HCT116 (cell line): ENCODE measurements at regions not wholly inside any gene's neighbourhood (a gene's known extent, or its start where the extent isn't known, plus 50 kb on each side); places are given as distances from the start of the nearest gene placed in this dataset.

Experiments used
- ATAC-seq: fragments of 200-7000 bp; cut with Tn5 transposase; 2 replicates; pipeline ENCODE4 v1.9.1; 2020; ENCODE audit warnings: mild to moderate bottlenecking, moderate library complexity
- BruUV-seq: library from RNA; stranded (reverse); fragments of 400-500 nt; replicated peaks from 2 replicates; lab custom pipeline; 2021; lab: Mats Ljungman, UMichigan
- CTCF ChIA-PET: fragments of 300-600 bp; sonication (Branson Sonifier 250); formaldehyde crosslinking; loops from one replicate; lab custom pipeline; 2021; ENCODE audit warnings: antibody characterized with exemption; lab: Charles Lee
- POLR2A ChIA-PET: fragments of 300-600, 350-600 bp; sonication (Branson Sonifier 250); formaldehyde crosslinking; loops from one replicate; lab custom pipeline; 2021; ENCODE audit warnings: antibody characterized with exemption; lab: Charles Lee
- RAD21 ChIA-PET, 2 experiments: fragments of 300-600 bp; sonication (Branson Sonifier 250); formaldehyde crosslinking; loops; one replicate each; lab custom pipeline; 2023; ENCODE audit warnings: low total read pairs in 2 of 2; ENCODE audit not compliant: uncharacterized antibody in 2 of 2, unreplicated experiment in 2 of 2, low non-redundant PET in 1 of 2; lab: Charles Lee
- DNase-seq: peaks from one replicate; pipeline ENCODE4 v3.0.0-alpha.2; 2010; ENCODE audit warnings: low read depth, low spot score
- H2AFZ ChIP-seq: fragments of 200-600 bp; shearing (Covaris generic), sonication (generic); 2 replicates; pipeline ENCODE4 v1.6.1; 2017; ENCODE audit warnings: low read depth, mixed run types, mixed read lengths, antibody characterized with exemption, low read length; ENCODE audit not compliant: poor library complexity, severe bottlenecking
- H3K27ac ChIP-seq: 2 replicates; pipeline ENCODE4 v1.5.1; 2012; ENCODE audit warnings: low read depth, low read length
- H3K27me3 ChIP-seq: fragments of 200-600 bp; sonication (generic); 2 replicates; pipeline ENCODE4 v1.6.1; 2016; ENCODE audit warnings: mixed run types, low read length, mixed read lengths; ENCODE audit not compliant: insufficient read depth
- H3K36me3 ChIP-seq, 2 experiments: fragments of 200-500 bp in 1 of 2; fragments of 200-600 bp in 1 of 2; sonication (Bioruptor generic) in 1 of 2; sonication (generic) in 1 of 2; 2 replicates each; pipeline versions ENCODE4 v1.5.1 to v1.6.1; 2014 to 2016; ENCODE audit warnings: low read length in 2 of 2, inconsistent platforms in 1 of 2, mixed read lengths in 1 of 2, mixed run types in 1 of 2; ENCODE audit not compliant: insufficient read depth in 2 of 2, control insufficient read depth in 1 of 2
- H3K4me1 ChIP-seq, 2 experiments: fragments of 200-600 bp in 1 of 2; sonication (generic) in 1 of 2; 2 replicates each; pipeline versions ENCODE4 v1.5.1 to v1.6.1; 2012 to 2017; ENCODE audit warnings: low read length in 2 of 2, inconsistent platforms in 1 of 2, mild to moderate bottlenecking in 1 of 2, mixed read lengths in 1 of 2, mixed run types in 1 of 2, moderate library complexity in 1 of 2; ENCODE audit not compliant: insufficient read depth in 2 of 2, control insufficient read depth in 1 of 2
- H3K4me2 ChIP-seq: fragments of 200-600 bp; sonication (generic); 2 replicates; pipeline ENCODE4 v1.6.1; 2017; ENCODE audit warnings: mixed run types, low read length, mixed read lengths
- H3K4me3 ChIP-seq, 2 experiments: fragments of 200-600 bp in 1 of 2; sonication (generic) in 1 of 2; replicated peaks in 1 of 2; 2 replicates each; pipeline ENCODE4 v1.5.1; 2011 to 2016; ENCODE audit warnings: low read length in 2 of 2, control low read depth in 1 of 2, low read depth in 1 of 2, mild to moderate bottlenecking in 1 of 2, mixed read lengths in 1 of 2, mixed run types in 1 of 2
- H3K79me2 ChIP-seq: fragments of 200-600 bp; sonication (generic); 2 replicates; pipeline ENCODE4 v1.6.1; 2017; ENCODE audit warnings: mild to moderate bottlenecking, mixed run types, low read length, moderate library complexity, mixed read lengths; ENCODE audit not compliant: insufficient read depth
- H3K9ac ChIP-seq: fragments of 200-600 bp; sonication (generic); 2 replicates; pipeline ENCODE4 v1.6.1; 2016; ENCODE audit warnings: low read length, mixed read lengths
- H3K9me2 ChIP-seq: fragments of 200-600 bp; sonication (generic), shearing (Covaris generic); 2 replicates; pipeline ENCODE4 v1.6.1; 2017; ENCODE audit warnings: mixed run types, mild to moderate bottlenecking, moderate library complexity; ENCODE audit not compliant: insufficient read depth
- H3K9me3 ChIP-seq, 2 experiments: fragments of 200-500 bp in 1 of 2; fragments of 200-600 bp in 1 of 2; sonication (Bioruptor generic) in 1 of 2; sonication (generic) in 1 of 2; 2 replicates each; pipeline ENCODE4 v1.6.1; 2014 to 2017; ENCODE audit warnings: low read length in 2 of 2, mixed read lengths in 2 of 2, inconsistent platforms in 1 of 2, low read depth in 1 of 2, mild to moderate bottlenecking in 1 of 2, mixed run types in 1 of 2, moderate library complexity in 1 of 2; ENCODE audit not compliant: control insufficient read depth in 1 of 2, insufficient read depth in 1 of 2
- H4K20me1 ChIP-seq: fragments of 200-600 bp; sonication (generic), shearing (Covaris generic); 2 replicates; pipeline ENCODE4 v1.6.1; 2017; ENCODE audit warnings: mixed run types, mild to moderate bottlenecking, moderate library complexity; ENCODE audit not compliant: insufficient read depth
- EGR1 ChIP-seq: IDR thresholded peaks from 2 replicates; pipeline ENCODE4 v1.6.1; 2012; ENCODE audit warnings: low read depth
- ELF1 ChIP-seq: IDR thresholded peaks from 2 replicates; pipeline ENCODE4 v1.6.1; 2012; ENCODE audit warnings: low read depth, borderline replicate concordance
- EZH2 ChIP-seq: fragments of 200-600 bp; sonication (generic); IDR thresholded peaks from 2 replicates; pipeline ENCODE4 v1.6.1; 2017; ENCODE audit warnings: antibody characterized with exemption, mixed run types
- FOSL1 ChIP-seq: IDR thresholded peaks from 2 replicates; pipeline ENCODE4 v1.6.1; 2012; ENCODE audit warnings: low read depth
- POLR2A ChIP-seq: IDR thresholded peaks from 2 replicates; pipeline ENCODE4 v1.7.0; 2011; ENCODE audit warnings: borderline replicate concordance; ENCODE audit not compliant: insufficient read depth, insufficient read length; ENCODE audit errors: extremely low read depth
- RAD21 ChIP-seq: IDR thresholded peaks from 2 replicates; pipeline ENCODE4 v1.6.1; 2012; ENCODE audit warnings: low read depth, mild to moderate bottlenecking
- SIN3A ChIP-seq: IDR thresholded peaks from 2 replicates; pipeline ENCODE4 v1.6.1; 2012; ENCODE audit warnings: low read depth
- SRF ChIP-seq: IDR thresholded peaks from 2 replicates; pipeline ENCODE4 v1.6.1; 2012; ENCODE audit warnings: low read depth
- ZFX ChIP-seq: fragments of 450-650 bp; IDR thresholded peaks from 2 replicates; pipeline ENCODE4 v1.6.1; 2017
- intact Hi-C: fragments of 100-400 bp; cut with micrococcal nuclease; formaldehyde crosslinking; loops from 2 replicates; pipeline ENCODE4 v1.10.0; 2022
- TF ChIP-seq, protein P1 (sequence below): IDR thresholded peaks from 2 replicates; pipeline ENCODE4 v1.6.1; 2011; ENCODE audit warnings: mild to moderate bottlenecking, low read length, moderate library complexity; ENCODE audit not compliant: insufficient replicate concordance; ENCODE audit errors: extremely low read depth
- TF ChIP-seq, protein P2 (sequence below): IDR thresholded peaks from 2 replicates; pipeline ENCODE4 v1.6.1; 2012; ENCODE audit warnings: low read depth

DNA sequence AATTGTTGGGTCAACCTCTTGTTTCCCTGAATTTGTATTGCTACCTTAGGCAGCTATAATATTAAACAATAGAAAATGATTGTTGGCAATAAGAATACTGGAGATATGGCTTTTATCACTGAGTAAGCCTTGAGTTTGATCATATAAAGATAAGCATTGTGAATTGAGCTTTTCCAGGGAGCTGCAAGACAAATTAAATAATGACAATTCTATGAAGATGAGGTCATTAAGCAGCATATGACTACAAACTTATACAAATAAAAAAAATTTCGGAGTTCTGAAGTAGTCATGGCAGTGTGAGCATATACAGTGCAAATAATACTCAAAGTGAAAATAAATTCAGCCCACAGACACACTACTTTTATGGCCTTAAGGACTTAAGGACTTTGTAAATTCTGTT, 161.1 kb upstream of the ANO5 start:
- H3K4me2 ChIP-seq, result no peak overlapping the region
- H3K9ac ChIP-seq, result no peak overlapping the region
- H3K79me2 ChIP-seq, result no peaks in the 10 kb centered on the region
- H2AFZ ChIP-seq, result no peak overlapping the region
- no TSS peak for BruUV-seq
- POLR2A ChIA-PET, result no interaction called here
- H3K9me3 ChIP-seq, result peaks cover 0 to 4% of the 10 kb centered on the region in 2 experiments; a peak in 1 of 4 replicates
- RAD21 ChIA-PET, result no interaction called here
- CTCF ChIA-PET, result no interaction called here
- H3K9me2 ChIP-seq, result no peaks in the 10 kb centered on the region
- no peaks in the 10 kb centered on the region for H3K4me1 ChIP-seq
- no peak overlapping the region for H3K27ac ChIP-seq
- no peak overlapping the region for H3K4me3 ChIP-seq
- H3K36me3 ChIP-seq, result no peaks in the 10 kb centered on the region
- intact Hi-C loops, result no loop called here
- TF ChIP-seq, protein P1, sequence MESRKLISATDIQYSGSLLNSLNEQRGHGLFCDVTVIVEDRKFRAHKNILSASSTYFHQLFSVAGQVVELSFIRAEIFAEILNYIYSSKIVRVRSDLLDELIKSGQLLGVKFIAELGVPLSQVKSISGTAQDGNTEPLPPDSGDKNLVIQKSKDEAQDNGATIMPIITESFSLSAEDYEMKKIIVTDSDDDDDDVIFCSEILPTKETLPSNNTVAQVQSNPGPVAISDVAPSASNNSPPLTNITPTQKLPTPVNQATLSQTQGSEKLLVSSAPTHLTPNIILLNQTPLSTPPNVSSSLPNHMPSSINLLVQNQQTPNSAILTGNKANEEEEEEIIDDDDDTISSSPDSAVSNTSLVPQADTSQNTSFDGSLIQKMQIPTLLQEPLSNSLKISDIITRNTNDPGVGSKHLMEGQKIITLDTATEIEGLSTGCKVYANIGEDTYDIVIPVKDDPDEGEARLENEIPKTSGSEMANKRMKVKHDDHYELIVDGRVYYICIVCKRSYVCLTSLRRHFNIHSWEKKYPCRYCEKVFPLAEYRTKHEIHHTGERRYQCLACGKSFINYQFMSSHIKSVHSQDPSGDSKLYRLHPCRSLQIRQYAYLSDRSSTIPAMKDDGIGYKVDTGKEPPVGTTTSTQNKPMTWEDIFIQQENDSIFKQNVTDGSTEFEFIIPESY, result no peak
- TF ChIP-seq FOSL1 (no peak), SRF (no peak), EZH2 (no peak), ZFX (no peak), EGR1 (no peak), POLR2A (no peak), SIN3A (no peak), ELF1 (no peak), RAD21 (no peak)
- TF ChIP-seq, protein P2, sequence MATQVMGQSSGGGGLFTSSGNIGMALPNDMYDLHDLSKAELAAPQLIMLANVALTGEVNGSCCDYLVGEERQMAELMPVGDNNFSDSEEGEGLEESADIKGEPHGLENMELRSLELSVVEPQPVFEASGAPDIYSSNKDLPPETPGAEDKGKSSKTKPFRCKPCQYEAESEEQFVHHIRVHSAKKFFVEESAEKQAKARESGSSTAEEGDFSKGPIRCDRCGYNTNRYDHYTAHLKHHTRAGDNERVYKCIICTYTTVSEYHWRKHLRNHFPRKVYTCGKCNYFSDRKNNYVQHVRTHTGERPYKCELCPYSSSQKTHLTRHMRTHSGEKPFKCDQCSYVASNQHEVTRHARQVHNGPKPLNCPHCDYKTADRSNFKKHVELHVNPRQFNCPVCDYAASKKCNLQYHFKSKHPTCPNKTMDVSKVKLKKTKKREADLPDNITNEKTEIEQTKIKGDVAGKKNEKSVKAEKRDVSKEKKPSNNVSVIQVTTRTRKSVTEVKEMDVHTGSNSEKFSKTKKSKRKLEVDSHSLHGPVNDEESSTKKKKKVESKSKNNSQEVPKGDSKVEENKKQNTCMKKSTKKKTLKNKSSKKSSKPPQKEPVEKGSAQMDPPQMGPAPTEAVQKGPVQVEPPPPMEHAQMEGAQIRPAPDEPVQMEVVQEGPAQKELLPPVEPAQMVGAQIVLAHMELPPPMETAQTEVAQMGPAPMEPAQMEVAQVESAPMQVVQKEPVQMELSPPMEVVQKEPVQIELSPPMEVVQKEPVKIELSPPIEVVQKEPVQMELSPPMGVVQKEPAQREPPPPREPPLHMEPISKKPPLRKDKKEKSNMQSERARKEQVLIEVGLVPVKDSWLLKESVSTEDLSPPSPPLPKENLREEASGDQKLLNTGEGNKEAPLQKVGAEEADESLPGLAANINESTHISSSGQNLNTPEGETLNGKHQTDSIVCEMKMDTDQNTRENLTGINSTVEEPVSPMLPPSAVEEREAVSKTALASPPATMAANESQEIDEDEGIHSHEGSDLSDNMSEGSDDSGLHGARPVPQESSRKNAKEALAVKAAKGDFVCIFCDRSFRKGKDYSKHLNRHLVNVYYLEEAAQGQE, result no peak
- DNase-seq (no peak), ATAC-seq (no peak)
- no peaks in the 10 kb centered on the region for H3K27me3 ChIP-seq
- no peaks in the 10 kb centered on the region for H4K20me1 ChIP-seq
